ENCODE measurements at regions not wholly inside any gene's neighbourhood (a gene's known extent, or its start where the extent isn't known, plus 50 kb on each side); places are given as distances from the start of the nearest gene placed in this dataset.

- TF ChIP-seq CTCF (IDR thresholded peaks at IDR 0.05; ENCODE audit: poor library complexity) (no peak), EZH2 (IDR thresholded peaks at IDR 0.05; ENCODE audit: borderline replicate concordance) (no peak)
These were observed 132.4 kb upstream of the MAFB start for GRCh38 chr20:40821429-40821828.

Measured in hepatocyte (in vitro differentiated cells).